SK-N-MC (cell line): ENCODE measurements at regions not wholly inside any gene's neighbourhood (a gene's known extent, or its start where the extent isn't known, plus 50 kb on each side); places are given as distances from the start of the nearest gene placed in this dataset.
"Not testable (repeated sequence)": the region's sequence is repeated elsewhere in the genome, so short reads cannot be mapped to it uniquely, and the experiment has no call there.

Experiments used
- DNase-seq: peaks from one replicate; pipeline ENCODE4 v3.0.0-alpha.2; 2011; ENCODE audit warnings: low read depth, low spot score
- H3K27ac ChIP-seq: fragments of 200-600 bp; sonication (generic); 2 replicates; pipeline ENCODE4 v1.5.1; 2016; ENCODE audit warnings: mixed run types
- H3K36me3 ChIP-seq: fragments of 200-600 bp; sonication (generic); 2 replicates; pipeline ENCODE4 v1.6.1; 2017; ENCODE audit warnings: antibody characterized with exemption, low read length, mixed read lengths; ENCODE audit not compliant: insufficient read depth
- H3K4me3 ChIP-seq: fragments of 200-600 bp; sonication (generic); 2 replicates; pipeline ENCODE4 v1.5.1; 2016
- H3K9ac ChIP-seq: fragments of 200-600 bp; sonication (generic); 2 replicates; pipeline ENCODE4 v1.8.0; 2017; ENCODE audit warnings: mixed run types, mixed read lengths; ENCODE audit not compliant: insufficient read length
- H3K9me3 ChIP-seq: fragments of 200-600 bp; sonication (generic); 2 replicates; pipeline ENCODE4 v1.6.1; 2017; ENCODE audit warnings: low read depth, mild to moderate bottlenecking, antibody characterized with exemption, low read length, moderate library complexity, mixed read lengths
- EZH2 ChIP-seq: fragments of 200-600 bp; sonication (generic); IDR thresholded peaks from one replicate; pipeline ENCODE4 v1.6.1; 2017; ENCODE audit warnings: antibody characterized with exemption
- FOXP2 ChIP-seq: optimal IDR thresholded peaks from 2 replicates; pipeline ENCODE3; 2011; ENCODE audit warnings: mild to moderate bottlenecking, moderate library complexity; ENCODE audit not compliant: insufficient read depth; ENCODE audit errors: extremely low read length, control extremely low read depth
- POLR2AphosphoS5 ChIP-seq: IDR thresholded peaks from 2 replicates; pipeline ENCODE4 v1.6.1; 2012; ENCODE audit warnings: mild to moderate bottlenecking, low read depth, low read length, borderline replicate concordance

- Histone ChIP-seq H3K36me3 (no peaks in the 10 kb centered on the region), H3K9ac (no peak overlapping the region), H3K9me3 (no peaks in the 10 kb centered on the region), H3K4me3 (no peak overlapping the region), H3K27ac (no peak overlapping the region)
- no peak for DNase-seq
- no peak for TF ChIP-seq POLR2AphosphoS5
- TF ChIP-seq EZH2, result no peak
- no peak for TF ChIP-seq FOXP2
These were observed 500.5 kb downstream of the SETD4 start for GRCh38 chr21:35559829-35560225.

- Histone ChIP-seq H3K36me3 (no peaks in the 10 kb centered on the region), H3K9ac (no peak overlapping the region), H3K27ac (no peak overlapping the region), H3K9me3 (no peaks in the 10 kb centered on the region), H3K4me3 (no peak overlapping the region)
- TF ChIP-seq POLR2AphosphoS5 (no peak), FOXP2 (no peak), EZH2 (no peak)
- DNase-seq, result no peak
These were observed 501.0 kb downstream of the SETD4 start for GRCh38 chr21:35559128-35559828.

DNA sequence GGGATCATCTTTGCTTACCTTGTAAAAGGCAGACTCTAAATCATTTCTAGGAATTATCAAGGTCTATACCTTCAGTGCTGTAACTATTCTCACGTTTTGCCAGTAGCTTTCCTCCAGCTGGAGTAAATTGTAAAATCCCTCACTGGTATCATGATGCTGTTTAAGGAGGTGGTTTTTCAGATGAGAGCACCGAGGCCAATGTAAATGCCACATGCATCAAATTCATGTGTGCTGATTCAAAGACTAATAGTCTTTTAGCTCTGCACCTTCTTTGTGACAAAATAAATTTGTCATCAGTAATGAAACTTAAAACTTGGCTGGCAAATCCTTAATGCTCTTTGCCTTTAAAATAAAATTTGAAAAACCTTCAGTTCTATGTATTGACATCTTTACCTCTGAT, 503.8 kb downstream of the SETD4 start:
- no peak overlapping the region for H3K27ac ChIP-seq
- no peaks in the 10 kb centered on the region for H3K9me3 ChIP-seq
- no peaks in the 10 kb centered on the region for H3K36me3 ChIP-seq
- H3K4me3 ChIP-seq, result no peak overlapping the region
- H3K9ac ChIP-seq, result no peak overlapping the region
- DNase-seq, result no peak
- TF ChIP-seq EZH2, result no peak

GRCh38 chr21:35552483-35552882, 503.4 kb upstream of the RUNX1 start:
- H3K9me3 ChIP-seq, H3K27ac ChIP-seq, DNase-seq, H3K9ac ChIP-seq, H3K36me3 ChIP-seq, H3K4me3 ChIP-seq: not testable (repeated sequence)

DNA sequence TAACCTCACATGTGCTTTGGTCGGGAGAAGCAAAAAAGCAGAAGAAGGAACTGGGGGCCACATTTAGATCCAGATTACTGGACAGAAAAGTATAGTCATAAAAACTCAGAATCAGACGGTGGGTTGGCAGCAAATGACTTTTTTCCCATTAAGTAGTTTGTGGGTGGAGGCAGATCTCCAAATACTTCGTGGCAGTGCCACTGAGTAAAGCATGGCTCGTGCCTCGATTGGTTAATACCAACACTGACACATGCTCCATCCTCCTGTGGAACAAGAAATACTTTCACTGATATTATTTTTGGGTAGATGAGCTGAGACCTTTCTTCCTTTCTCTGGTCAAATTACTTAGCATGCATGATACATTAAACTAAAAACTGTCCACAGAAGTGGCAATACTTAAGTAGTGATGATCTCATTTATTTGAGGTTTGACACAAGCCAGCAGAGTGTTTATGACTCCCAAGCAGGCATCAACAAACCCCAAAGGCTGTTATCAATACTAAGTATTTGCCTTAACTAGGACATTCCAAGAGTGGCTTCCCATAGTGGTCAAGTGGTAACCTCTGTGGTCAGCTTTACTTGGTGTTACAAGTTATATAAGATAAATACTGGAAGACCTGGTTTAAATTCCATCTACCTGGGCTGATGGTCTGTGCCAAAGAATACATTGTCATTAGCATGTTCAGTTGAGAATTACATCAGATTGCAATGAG, 500.0 kb upstream of the RUNX1 start:
- Histone ChIP-seq H3K27ac (no peak overlapping the region), H3K36me3 (no peaks in the 10 kb centered on the region), H3K9me3 (no peaks in the 10 kb centered on the region), H3K4me3 (no peak overlapping the region), H3K9ac (no peak overlapping the region)
- no peak for TF ChIP-seq POLR2AphosphoS5
- no peak for TF ChIP-seq EZH2
- no peak for TF ChIP-seq FOXP2
- no peak for DNase-seq

DNA sequence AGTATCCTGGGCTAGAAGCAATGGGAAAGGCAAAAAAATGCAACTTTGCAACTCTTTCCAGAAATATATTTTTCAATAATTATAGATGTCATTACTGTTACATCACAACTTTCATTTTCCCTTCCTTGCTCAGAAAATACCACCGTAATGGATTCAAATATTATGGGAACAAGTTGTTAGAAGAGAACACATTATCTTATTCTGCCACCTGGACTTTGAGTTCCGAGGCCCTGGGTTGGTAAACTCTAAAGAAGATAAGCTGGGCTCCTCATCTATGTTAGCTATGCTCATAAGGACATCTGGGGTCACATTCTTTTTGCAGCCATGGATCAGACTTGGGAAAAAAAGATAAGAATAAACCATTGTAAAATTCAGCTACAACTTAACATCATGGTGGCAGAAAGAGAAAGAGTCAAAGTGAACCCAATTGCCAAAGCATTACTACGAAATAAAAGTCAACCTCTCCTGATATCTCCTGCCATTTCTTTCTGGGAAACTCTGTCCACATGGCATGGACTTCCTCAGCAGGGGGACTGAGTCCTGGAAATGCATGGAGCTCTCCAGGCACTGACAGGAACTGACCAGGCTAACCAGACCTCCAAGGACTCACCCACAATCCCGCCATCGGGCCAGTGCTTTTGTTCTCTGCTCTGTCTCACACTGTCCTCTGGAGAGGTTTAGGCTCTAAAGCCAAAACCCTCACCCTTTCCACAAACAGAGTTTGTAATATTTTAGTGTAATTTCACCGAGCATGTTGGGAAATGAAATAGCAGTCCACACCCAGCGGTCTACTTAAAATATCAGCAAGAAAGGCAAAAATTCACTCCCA, 499.1 kb upstream of the RUNX1 start:
- H3K27ac ChIP-seq, result no peak overlapping the region
- no peak for DNase-seq
- no peaks in the 10 kb centered on the region for H3K9me3 ChIP-seq
- TF ChIP-seq FOXP2 (no peak), EZH2 (no peak), POLR2AphosphoS5 (no peak)
- no peaks in the 10 kb centered on the region for H3K36me3 ChIP-seq
- H3K9ac ChIP-seq, result no peak overlapping the region
- H3K4me3 ChIP-seq, result no peak overlapping the region

GRCh38 chr21:35543746-35544145, 494.6 kb upstream of the RUNX1 start:
- no peak for DNase-seq
- TF ChIP-seq FOXP2, result no peak
- no peak for TF ChIP-seq POLR2AphosphoS5
- TF ChIP-seq EZH2, result no peak
- H3K4me3 ChIP-seq, result no peak overlapping the region

DNA sequence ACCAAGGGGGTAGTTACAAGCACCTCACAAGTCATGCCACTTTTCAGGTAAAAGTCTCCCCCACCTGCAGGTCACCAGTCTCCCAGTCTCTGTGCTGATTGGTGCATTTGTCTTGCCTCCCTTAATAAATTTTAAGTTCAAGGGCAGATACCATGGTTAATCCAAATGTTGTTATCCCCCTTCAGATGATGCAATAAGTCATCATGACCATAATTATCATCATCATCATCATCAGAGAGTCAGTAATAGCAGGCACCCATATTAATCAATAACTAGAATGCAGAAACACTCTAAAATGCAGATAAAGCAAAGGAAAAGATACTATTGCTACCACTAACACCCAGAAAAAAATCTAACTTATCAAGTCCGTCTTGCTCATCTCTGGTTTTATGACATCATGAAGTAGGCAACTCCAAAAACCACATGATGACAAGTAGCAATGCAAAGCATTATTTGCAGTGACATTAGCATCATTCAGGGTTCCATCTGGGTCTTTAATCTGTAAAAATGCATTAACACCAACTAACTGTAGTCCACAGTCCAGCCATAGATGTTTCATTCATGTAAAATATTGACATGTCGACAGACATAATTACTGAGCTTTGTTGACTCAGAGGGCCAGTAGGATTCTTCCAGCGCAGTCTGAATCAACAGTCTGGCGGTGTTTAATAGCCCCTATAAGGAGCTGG, 492.0 kb upstream of the RUNX1 start:
- Histone ChIP-seq H3K4me3 (no peak overlapping the region), H3K36me3 (no peaks in the 10 kb centered on the region), H3K9ac (no peak overlapping the region), H3K9me3 (no peaks in the 10 kb centered on the region), H3K27ac (no peak overlapping the region)
- DNase-seq, result no peak
- TF ChIP-seq POLR2AphosphoS5, result no peak
- TF ChIP-seq EZH2, result no peak
- no peak for TF ChIP-seq FOXP2

More at GRCh38 chr21:35543746-35544145, 494.6 kb upstream of the RUNX1 start:
- Histone ChIP-seq H3K27ac (no peak overlapping the region), H3K9ac (no peak overlapping the region), H3K9me3 (no peaks in the 10 kb centered on the region), H3K36me3 (no peaks in the 10 kb centered on the region)
